ES-I3 (cell line): ENCODE measurements at regions not wholly inside any gene's neighbourhood (a gene's known extent, or its start where the extent isn't known, plus 50 kb on each side); places are given as distances from the start of the nearest gene placed in this dataset.
"Not testable (repeated sequence)": the region's sequence is repeated elsewhere in the genome, so short reads cannot be mapped to it uniquely, and the experiment has no call there.

ENCODE experiments used
- H3K36me3 ChIP-seq: 2 replicates; pipeline ENCODE4 v1.6.1; 2013; ENCODE audit warnings: mild to moderate bottlenecking, low read length, control low read depth, moderate library complexity; ENCODE audit not compliant: insufficient read depth
- H3K4me1 ChIP-seq: 2 replicates; pipeline ENCODE4 v1.6.1; 2013; ENCODE audit warnings: mild to moderate bottlenecking, control low read depth, low read length; ENCODE audit not compliant: insufficient read depth
- H3K9ac ChIP-seq: 2 replicates; pipeline ENCODE4 v1.6.1; 2013; ENCODE audit warnings: low read depth, mild to moderate bottlenecking, low read length, moderate library complexity
- H3K9me3 ChIP-seq: 2 replicates; pipeline ENCODE4 v1.6.1; 2013; ENCODE audit warnings: mild to moderate bottlenecking, low read length, moderate library complexity; ENCODE audit not compliant: control insufficient read depth, insufficient read depth

- Histone ChIP-seq H3K4me1 (no peaks in the 10 kb centered on the region), H3K9me3 (no peaks in the 10 kb centered on the region), H3K9ac (no peak overlapping the region), H3K36me3 (no peaks in the 10 kb centered on the region)
Measured at GRCh38 chr5:56739990-56740389, 75.4 kb upstream of the MAP3K1 start.

- Histone ChIP-seq H3K4me1 (peaks cover 9% of the 10 kb centered on the region; the same call in 1 of the 2 replicates), H3K9me3 (no peaks in the 10 kb centered on the region), H3K9ac (no peak overlapping the region), H3K36me3 (no peaks in the 10 kb centered on the region)
Measured at GRCh38 chr5:56737951-56738606, 77.3 kb upstream of the MAP3K1 start.

- no peaks in the 10 kb centered on the region for H3K9me3 ChIP-seq
- H3K9ac ChIP-seq = no peak overlapping the region
- H3K4me1 ChIP-seq = peaks cover 9% of the 10 kb centered on the region; the same call in 1 of the 2 replicates
- no peaks in the 10 kb centered on the region for H3K36me3 ChIP-seq
Measured at GRCh38 chr5:56737002-56737621, 78.2 kb upstream of the MAP3K1 start.

GRCh38 chr5:56735849-56736641, 79.3 kb upstream of the MAP3K1 start:
- H3K4me1 ChIP-seq = peaks cover 9% of the 10 kb centered on the region; the same call in 1 of the 2 replicates
- no peaks in the 10 kb centered on the region for H3K36me3 ChIP-seq
- no peaks in the 10 kb centered on the region for H3K9me3 ChIP-seq
- no peak overlapping the region for H3K9ac ChIP-seq

GRCh38 chr5:56734091-56734694, 81.2 kb upstream of the MAP3K1 start:
- H3K4me1 ChIP-seq = peaks cover 9% of the 10 kb centered on the region; the same call in 1 of the 2 replicates
- no peaks in the 10 kb centered on the region for H3K9me3 ChIP-seq
- H3K36me3 ChIP-seq = no peaks in the 10 kb centered on the region

GRCh38 chr5:56733580-56733979, 81.8 kb upstream of the MAP3K1 start:
- H3K9me3 ChIP-seq = no peaks in the 10 kb centered on the region
- peaks cover 9% of the 10 kb centered on the region; the same call in 1 of the 2 replicates for H3K4me1 ChIP-seq
- no peaks in the 10 kb centered on the region for H3K36me3 ChIP-seq
- no peak overlapping the region for H3K9ac ChIP-seq

More at GRCh38 chr5:56734091-56734694, 81.2 kb upstream of the MAP3K1 start:
- H3K9ac ChIP-seq = no peak overlapping the region

GRCh38 chr5:56732121-56732520, 83.2 kb upstream of the MAP3K1 start:
- H3K36me3 ChIP-seq = no peaks in the 10 kb centered on the region
- no peak overlapping the region for H3K9ac ChIP-seq
- peaks cover 9% of the 10 kb centered on the region; the same call in 1 of the 2 replicates for H3K4me1 ChIP-seq
- no peaks in the 10 kb centered on the region for H3K9me3 ChIP-seq

GRCh38 chr5:56731473-56731872, 83.9 kb upstream of the MAP3K1 start:
- not testable (repeated sequence) for H3K9me3 ChIP-seq, H3K36me3 ChIP-seq, H3K9ac ChIP-seq, H3K4me1 ChIP-seq

- H3K36me3 ChIP-seq = no peaks in the 10 kb centered on the region
- H3K4me1 ChIP-seq = peaks cover 6% of the 10 kb centered on the region; the same call in 1 of the 2 replicates
- no peak overlapping the region for H3K9ac ChIP-seq
- no peaks in the 10 kb centered on the region for H3K9me3 ChIP-seq
Measured at GRCh38 chr5:56729488-56729887, 85.9 kb upstream of the MAP3K1 start.

- Histone ChIP-seq H3K4me1 (no peaks in the 10 kb centered on the region), H3K36me3 (no peaks in the 10 kb centered on the region), H3K9me3 (no peaks in the 10 kb centered on the region), H3K9ac (no peak overlapping the region)
Measured at GRCh38 chr5:56725711-56726411, 89.5 kb upstream of the MAP3K1 start.

GRCh38 chr5:56724857-56725256, 90.5 kb upstream of the MAP3K1 start:
- H3K9ac ChIP-seq = not testable (repeated sequence)

GRCh38 chr5:56722317-56722716, 93.0 kb upstream of the MAP3K1 start:
- no peaks in the 10 kb centered on the region for H3K9me3 ChIP-seq
- no peak overlapping the region for H3K9ac ChIP-seq
- H3K4me1 ChIP-seq = peaks cover 10% of the 10 kb centered on the region
- H3K36me3 ChIP-seq = no peaks in the 10 kb centered on the region

More at GRCh38 chr5:56724857-56725256, 90.5 kb upstream of the MAP3K1 start:
- not testable (repeated sequence) for H3K36me3 ChIP-seq, H3K4me1 ChIP-seq, H3K9me3 ChIP-seq

GRCh38 chr5:56717253-56717987, 97.9 kb upstream of the MAP3K1 start:
- no peak overlapping the region for H3K9ac ChIP-seq
- no peaks in the 10 kb centered on the region for H3K9me3 ChIP-seq
- H3K36me3 ChIP-seq = no peaks in the 10 kb centered on the region
- peaks cover 21% of the 10 kb centered on the region for H3K4me1 ChIP-seq
